Keratinocyte (primary cell): ENCODE measurements at regions not wholly inside any gene's neighbourhood (a gene's known extent, or its start where the extent isn't known, plus 50 kb on each side); places are given as distances from the start of the nearest gene placed in this dataset.

Experiments used
- DNase-seq: peaks from one replicate; pipeline ENCODE4 v3.0.0-alpha.2; 2011; ENCODE audit warnings: low read depth, missing footprints, low spot score
- FAIRE-seq: peaks from 2 replicates; lab custom pipeline; 2011; peaks lifted over from hg19 to GRCh38; lab: Jason Lieb, UNC
- H2AFZ ChIP-seq: 2 replicates; pipeline ENCODE4 v1.6.0; 2012; ENCODE audit warnings: low read length, control low read depth, inconsistent platforms; ENCODE audit not compliant: control insufficient read depth
- H3K27ac ChIP-seq: 2 replicates; pipeline ENCODE4 v1.5.1; 2011; ENCODE audit warnings: low read length; ENCODE audit not compliant: control insufficient read depth, insufficient read depth
- H3K27me3 ChIP-seq: 3 replicates; pipeline ENCODE4 v1.6.0; 2011; ENCODE audit warnings: low read length; ENCODE audit not compliant: control insufficient read depth, insufficient read depth; ENCODE audit errors: extremely low read depth
- H3K36me3 ChIP-seq, 2 experiments: 2 replicates in 1 of 2; 3 replicates in 1 of 2; pipeline ENCODE4 v1.5.1; 2011; ENCODE audit warnings: low read length in 2 of 2, mild to moderate bottlenecking in 1 of 2; ENCODE audit not compliant: control insufficient read depth in 2 of 2, insufficient read depth in 2 of 2; ENCODE audit errors: extremely low read depth in 1 of 2
- H3K4me1 ChIP-seq: 3 replicates; pipeline ENCODE4 v1.5.1; 2011; ENCODE audit warnings: low read length; ENCODE audit not compliant: control insufficient read depth, insufficient read depth; ENCODE audit errors: extremely low read depth
- H3K4me2 ChIP-seq: 3 replicates; pipeline ENCODE4 v1.6.0; 2011; ENCODE audit warnings: low read depth, low read length; ENCODE audit not compliant: control insufficient read depth, insufficient read depth; ENCODE audit errors: extremely low read depth
- H3K4me3 ChIP-seq, 3 experiments: fragments of 200-600 bp in 1 of 3; sonication (generic) in 1 of 3; 2 replicates in 2 of 3; 3 replicates in 1 of 3; pipeline ENCODE4 v1.5.1; 2011 to 2016; ENCODE audit warnings: low read length in 3 of 3, mild to moderate bottlenecking in 3 of 3, control low read depth in 2 of 3, inconsistent platforms in 1 of 3, low read depth in 1 of 3, mixed read lengths in 1 of 3, mixed run types in 1 of 3, moderate library complexity in 1 of 3; ENCODE audit not compliant: control insufficient read depth in 2 of 3, insufficient read depth in 2 of 3; ENCODE audit errors: extremely low read depth in 1 of 3
- H3K79me2 ChIP-seq: 2 replicates; pipeline ENCODE4 v1.6.0; 2012; ENCODE audit warnings: low read length; ENCODE audit not compliant: control insufficient read depth, insufficient read depth
- H3K9ac ChIP-seq: 3 replicates; pipeline ENCODE4 v1.6.0; 2011; ENCODE audit warnings: low read length; ENCODE audit not compliant: control insufficient read depth, insufficient read depth; ENCODE audit errors: extremely low read depth
- H3K9me1 ChIP-seq: 3 replicates; pipeline ENCODE4 v1.6.0; 2011; ENCODE audit warnings: low read length; ENCODE audit not compliant: control insufficient read depth, insufficient read depth; ENCODE audit errors: extremely low read depth
- H3K9me3 ChIP-seq: 2 replicates; pipeline ENCODE4 v1.5.1; 2012; ENCODE audit warnings: low read depth, low read length; ENCODE audit not compliant: control insufficient read depth
- H4K20me1 ChIP-seq: 3 replicates; pipeline ENCODE4 v1.6.0; 2011; ENCODE audit warnings: low read length; ENCODE audit not compliant: control insufficient read depth, insufficient read depth; ENCODE audit errors: extremely low read depth
- EZH2 ChIP-seq: IDR thresholded peaks from one replicate; pipeline ENCODE4 v1.6.1; 2012; ENCODE audit warnings: inconsistent platforms, mild to moderate bottlenecking, low read length, moderate library complexity
- dilution Hi-C: fragments of 300-500 bp; cut with MboI; formaldehyde crosslinking; loops from one replicate; pipeline ENCODE4 v1.7.0; 2020; ENCODE audit warnings: low sequenced_read_pairs; ENCODE audit not compliant: extremely low pct_ligation_motif_present
- TF ChIP-seq, protein P1 (sequence below), 3 experiments: IDR thresholded peaks in 1 of 3; conservative IDR thresholded peaks in 1 of 3; optimal IDR thresholded peaks in 1 of 3; 2 replicates in 2 of 3; 3 replicates in 1 of 3; pipeline versions ENCODE3 to v1.5.1; 2011; ENCODE audit warnings: low read length in 3 of 3, mild to moderate bottlenecking in 3 of 3, moderate library complexity in 2 of 3, control low read depth in 1 of 3, inconsistent platforms in 1 of 3; ENCODE audit not compliant: insufficient read depth in 2 of 3; ENCODE audit errors: extremely low read depth in 1 of 3

DNA sequence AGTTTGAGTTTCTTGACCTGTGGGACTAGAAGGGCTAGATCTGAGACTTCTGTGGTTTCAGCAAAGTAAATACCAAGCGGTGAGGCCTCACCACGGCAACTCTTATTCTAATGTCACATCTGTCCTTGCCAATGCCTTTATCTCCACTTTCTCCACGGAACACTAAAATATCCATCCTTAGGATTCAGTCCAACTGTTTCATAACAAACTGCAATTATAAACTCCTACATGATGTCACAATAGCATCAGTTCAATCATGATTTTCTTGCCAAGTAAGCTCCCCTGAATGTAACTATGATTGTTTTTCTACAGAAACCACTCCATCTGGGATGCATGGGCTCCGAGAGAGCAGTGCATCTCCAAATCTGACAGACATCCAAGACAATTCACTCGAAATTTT is 79.6 kb downstream of the LRATD1 start:
- Histone ChIP-seq H3K79me2 (no peaks in the 10 kb centered on the region), H2AFZ (no peak overlapping the region), H3K9me3 (no peaks in the 10 kb centered on the region), H3K27me3 (no peaks in the 10 kb centered on the region), H4K20me1 (no peaks in the 10 kb centered on the region), H3K4me3 (no peak overlapping the region), H3K4me2 (no peak overlapping the region), H3K9ac (no peak overlapping the region), H3K9me1 (no peaks in the 10 kb centered on the region), H3K27ac (no peak overlapping the region), H3K36me3 (no peaks in the 10 kb centered on the region), H3K4me1 (no peaks in the 10 kb centered on the region)
- TF ChIP-seq EZH2, result no peak
- TF ChIP-seq, protein P1, sequence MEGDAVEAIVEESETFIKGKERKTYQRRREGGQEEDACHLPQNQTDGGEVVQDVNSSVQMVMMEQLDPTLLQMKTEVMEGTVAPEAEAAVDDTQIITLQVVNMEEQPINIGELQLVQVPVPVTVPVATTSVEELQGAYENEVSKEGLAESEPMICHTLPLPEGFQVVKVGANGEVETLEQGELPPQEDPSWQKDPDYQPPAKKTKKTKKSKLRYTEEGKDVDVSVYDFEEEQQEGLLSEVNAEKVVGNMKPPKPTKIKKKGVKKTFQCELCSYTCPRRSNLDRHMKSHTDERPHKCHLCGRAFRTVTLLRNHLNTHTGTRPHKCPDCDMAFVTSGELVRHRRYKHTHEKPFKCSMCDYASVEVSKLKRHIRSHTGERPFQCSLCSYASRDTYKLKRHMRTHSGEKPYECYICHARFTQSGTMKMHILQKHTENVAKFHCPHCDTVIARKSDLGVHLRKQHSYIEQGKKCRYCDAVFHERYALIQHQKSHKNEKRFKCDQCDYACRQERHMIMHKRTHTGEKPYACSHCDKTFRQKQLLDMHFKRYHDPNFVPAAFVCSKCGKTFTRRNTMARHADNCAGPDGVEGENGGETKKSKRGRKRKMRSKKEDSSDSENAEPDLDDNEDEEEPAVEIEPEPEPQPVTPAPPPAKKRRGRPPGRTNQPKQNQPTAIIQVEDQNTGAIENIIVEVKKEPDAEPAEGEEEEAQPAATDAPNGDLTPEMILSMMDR (optimal IDR thresholded peaks at IDR 0.05 in 1 of 3, IDR thresholded peaks at IDR 0.05 in 1 of 3, conservative IDR thresholded peaks at IDR 0.05 in 1 of 3; ENCODE audit: extremely low read depth in 1 of 3, insufficient read depth in 2 of 3, low read length in 3 of 3), result no peak
- FAIRE-seq (no peak), DNase-seq (no peak)
- dilution Hi-C loops, result no loop called here

DNA sequence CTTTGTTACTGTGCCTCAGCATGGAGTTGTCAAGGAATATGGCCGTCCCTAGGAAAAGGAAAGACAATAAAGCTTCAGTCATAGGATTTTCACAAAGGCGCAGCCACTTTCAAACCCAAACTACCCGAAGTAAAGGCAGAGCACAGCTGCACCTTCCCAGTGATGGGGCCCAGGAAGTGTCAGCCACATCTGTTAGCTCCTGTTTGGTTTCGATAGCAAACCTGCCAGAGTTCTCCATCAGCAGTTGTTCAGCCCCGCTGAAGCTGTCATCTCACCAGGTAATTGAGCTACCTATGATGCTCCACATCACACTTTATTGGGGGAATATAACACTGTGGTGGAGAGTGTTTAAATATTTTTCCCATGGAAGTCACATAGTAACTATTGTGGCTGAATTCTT is 80.7 kb downstream of the LRATD1 start:
- no peak overlapping the region for H3K27ac ChIP-seq
- no peak overlapping the region for H2AFZ ChIP-seq
- no peaks in the 10 kb centered on the region for H3K9me3 ChIP-seq
- H4K20me1 ChIP-seq, result no peaks in the 10 kb centered on the region
- H3K36me3 ChIP-seq, result no peaks in the 10 kb centered on the region
- no peak for FAIRE-seq
- H3K4me2 ChIP-seq, result no peak overlapping the region
- TF ChIP-seq, protein P1 (optimal IDR thresholded peaks at IDR 0.05 in 1 of 3, IDR thresholded peaks at IDR 0.05 in 1 of 3, conservative IDR thresholded peaks at IDR 0.05 in 1 of 3; ENCODE audit: extremely low read depth in 1 of 3, insufficient read depth in 2 of 3, low read length in 3 of 3), result no peak
- no peak for TF ChIP-seq EZH2
- DNase-seq, result no peak
- H3K27me3 ChIP-seq, result no peaks in the 10 kb centered on the region
- no peak overlapping the region for H3K4me3 ChIP-seq
- no peaks in the 10 kb centered on the region for H3K9me1 ChIP-seq
- H3K4me1 ChIP-seq, result no peaks in the 10 kb centered on the region
- H3K9ac ChIP-seq, result no peak overlapping the region
- no peaks in the 10 kb centered on the region for H3K79me2 ChIP-seq
- dilution Hi-C loops, result no loop called here
